Suppressor macrophage treated with lipopolysaccharide for 1 hour (primary cell): ENCODE measurements at regions not wholly inside any gene's neighbourhood (a gene's known extent, or its start where the extent isn't known, plus 50 kb on each side); places are given as distances from the start of the nearest gene placed in this dataset.

ENCODE experiments used
- DNase-seq, 3 donors: peaks; one replicate each; pipeline ENCODE4 v3.0.0-alpha.2; 2020 to 2022

GRCh38 chr7:25870574-25870973 lies 281.4 kb upstream of the NFE2L3 start:
- no peak for DNase-seq

- no peak for DNase-seq
Measured at GRCh38 chr7:25876092-25876491, 275.9 kb upstream of the NFE2L3 start.

- DNase-seq, result no peak
Measured at GRCh38 chr7:25877802-25878789, 273.9 kb upstream of the NFE2L3 start.

- DNase-seq, result no peak
Measured at GRCh38 chr7:25879799-25880198, 272.2 kb upstream of the NFE2L3 start.

DNA sequence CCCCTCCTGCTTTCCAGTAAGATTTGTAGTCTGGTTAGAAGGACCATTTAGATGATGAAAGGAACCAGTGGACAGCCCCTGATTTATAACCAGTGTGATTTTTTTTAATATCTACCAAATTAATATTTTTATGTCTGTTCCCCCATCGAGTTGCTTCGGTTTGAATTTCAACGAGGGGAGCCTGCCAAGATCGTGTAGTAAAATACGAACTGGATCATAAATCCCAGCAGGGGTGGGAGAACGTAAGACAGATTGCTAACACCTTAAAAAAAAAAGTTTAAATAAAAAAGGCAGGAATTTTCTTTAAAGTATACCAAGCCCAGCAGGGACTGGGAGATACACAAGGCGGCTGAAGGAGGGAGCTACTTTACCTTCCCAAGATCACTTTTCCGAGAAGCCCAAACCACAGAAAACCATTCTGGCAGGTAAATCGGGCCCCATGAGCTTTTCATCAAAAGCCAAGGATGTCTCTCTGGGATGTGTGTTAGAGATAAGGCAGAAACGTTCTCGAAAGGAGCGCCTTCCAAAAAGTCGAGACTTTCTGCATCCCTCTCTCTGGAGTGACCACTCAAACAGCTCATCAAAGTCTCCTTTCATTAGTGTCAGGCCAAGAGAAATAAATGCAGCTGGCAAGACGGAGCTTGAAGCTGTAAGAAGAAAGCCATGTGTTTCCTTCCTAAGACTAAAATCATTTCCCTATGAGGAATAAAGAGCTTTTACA lies 270.5 kb upstream of the NFE2L3 start:
- no peak for DNase-seq

DNA sequence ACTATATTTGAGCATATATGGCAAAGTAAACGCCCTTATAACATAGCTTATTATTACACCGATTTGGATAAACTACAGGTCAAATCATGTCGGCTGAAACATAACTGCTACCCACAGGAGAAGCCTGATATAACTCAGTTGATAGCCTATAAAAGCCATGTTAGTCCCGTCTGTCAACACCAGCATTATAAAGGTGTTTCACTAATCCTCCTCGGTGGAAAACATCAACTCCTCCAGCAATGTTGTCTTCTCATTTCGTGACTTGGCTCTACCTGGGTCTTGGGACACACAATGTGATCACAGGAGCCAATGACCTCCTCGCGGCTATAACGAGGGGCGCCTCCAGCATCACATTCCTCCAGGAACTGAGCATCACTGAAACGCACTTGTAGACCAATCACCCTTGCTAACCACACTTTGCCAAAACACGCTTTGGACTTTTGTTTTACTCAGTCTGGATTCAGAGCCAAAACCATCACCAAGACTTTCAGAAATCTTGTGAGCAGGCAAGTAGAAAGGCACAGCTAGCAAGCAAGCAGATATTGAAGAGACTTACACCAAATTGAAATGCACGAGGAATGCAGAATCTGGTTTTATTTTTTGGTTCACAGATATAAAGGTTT lies 269.7 kb upstream of the NFE2L3 start:
- DNase-seq, result no peak

- DNase-seq, result no peak
Measured at GRCh38 chr7:25884265-25884828, 267.7 kb upstream of the NFE2L3 start.

GRCh38 chr7:25885057-25885576 lies 266.9 kb upstream of the NFE2L3 start:
- no peak for DNase-seq

- no peak for DNase-seq
Measured at GRCh38 chr7:25886387-25887240, 265.4 kb upstream of the NFE2L3 start.

GRCh38 chr7:25887266-25887665 lies 264.7 kb upstream of the NFE2L3 start:
- DNase-seq, result no peak

- DNase-seq, result no peak
Measured at GRCh38 chr7:25887795-25888559, 264.0 kb upstream of the NFE2L3 start.

DNA sequence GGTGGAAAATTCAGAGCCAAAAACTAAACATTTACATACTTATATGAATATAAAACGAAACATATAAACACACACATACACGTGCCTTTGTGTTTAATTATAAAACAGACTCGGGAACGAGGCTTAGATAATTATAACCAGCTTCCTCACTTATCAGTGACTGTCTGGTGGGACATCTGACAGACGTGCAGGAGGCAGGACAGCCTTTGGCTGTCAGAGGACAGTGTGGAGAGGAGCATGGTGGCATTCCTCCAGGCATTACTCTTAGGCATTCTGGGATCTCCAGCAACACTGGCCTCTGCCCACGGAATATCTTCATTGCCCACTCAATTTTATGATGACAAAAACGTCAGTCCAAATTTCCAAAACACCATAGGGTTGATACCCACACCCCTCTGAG lies 262.2 kb upstream of the NFE2L3 start:
- DNase-seq, result no peak

GRCh38 chr7:25891591-25891990 lies 260.4 kb upstream of the NFE2L3 start:
- DNase-seq, result no peak

GRCh38 chr7:25893436-25893835 lies 258.6 kb upstream of the NFE2L3 start:
- no peak for DNase-seq

GRCh38 chr7:25894002-25894901 lies 257.7 kb upstream of the NFE2L3 start:
- DNase-seq, result peak in 1 of 3 donors; percentile 14

DNA sequence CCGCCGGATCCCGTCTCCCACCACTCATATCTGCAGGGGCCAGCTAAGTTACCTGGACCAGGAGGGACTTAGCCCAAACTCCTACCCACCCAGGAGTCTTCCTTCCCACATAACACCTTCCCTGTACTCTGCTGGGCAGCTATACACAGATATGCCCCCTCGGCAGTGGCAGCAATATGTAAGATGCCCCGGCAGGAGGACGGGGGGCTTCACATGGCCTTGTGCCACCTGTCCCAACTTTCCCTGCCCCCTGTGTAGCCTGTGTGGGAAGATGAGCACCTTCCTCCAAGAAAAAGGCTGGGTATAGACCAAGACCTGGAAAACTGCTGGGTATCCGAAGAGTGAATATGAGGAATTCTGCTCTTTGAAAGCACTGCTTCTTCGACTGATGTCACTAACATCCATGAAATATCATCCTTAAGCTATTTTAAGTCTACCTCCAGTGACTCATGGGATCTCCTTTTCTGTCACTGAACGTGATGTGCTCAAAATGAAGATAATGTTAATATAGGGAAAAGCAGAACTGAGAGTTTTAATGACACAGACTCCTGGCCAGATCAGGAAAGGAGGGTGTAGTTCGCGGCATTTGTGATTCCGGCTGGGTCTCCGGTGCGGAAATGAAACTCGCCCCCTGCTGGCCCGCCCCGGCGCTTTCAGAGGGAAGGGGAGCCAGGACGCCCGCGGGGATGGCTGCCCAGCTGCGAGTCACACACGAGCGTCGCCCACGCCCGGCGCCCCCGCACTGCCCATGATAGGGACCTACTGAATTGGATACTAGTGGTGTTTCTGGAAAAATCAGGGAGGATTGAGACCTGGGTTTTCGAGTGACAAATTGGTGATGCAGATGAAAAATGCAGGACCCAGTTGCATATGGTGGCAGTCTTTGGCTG lies 256.9 kb upstream of the NFE2L3 start:
- DNase-seq, result peak; percentile 90 to 92 (median 91)

- no peak for DNase-seq
Measured at GRCh38 chr7:25895792-25896171, 256.2 kb upstream of the NFE2L3 start.

GRCh38 chr7:25897261-25897782 lies 254.7 kb upstream of the NFE2L3 start:
- DNase-seq, result peak; percentile 71 to 73 (median 72)

- no peak for DNase-seq
Measured at GRCh38 chr7:25900245-25900644, 251.8 kb upstream of the NFE2L3 start.
